Panc1 (cell line): ENCODE measurements at regions not wholly inside any gene's neighbourhood (a gene's known extent, or its start where the extent isn't known, plus 50 kb on each side); places are given as distances from the start of the nearest gene placed in this dataset.

Experiments used
- POLR2AphosphoS5 ChIP-seq: IDR thresholded peaks from 2 replicates; pipeline ENCODE4 v1.6.1; 2012; ENCODE audit warnings: mild to moderate bottlenecking, low read depth, low read length, moderate library complexity
- SIN3A ChIP-seq: IDR thresholded peaks from 2 replicates; pipeline ENCODE4 v1.6.1; 2012; ENCODE audit warnings: low read depth, mild to moderate bottlenecking, low read length, moderate library complexity, borderline replicate concordance; ENCODE audit not compliant: insufficient read depth

DNA sequence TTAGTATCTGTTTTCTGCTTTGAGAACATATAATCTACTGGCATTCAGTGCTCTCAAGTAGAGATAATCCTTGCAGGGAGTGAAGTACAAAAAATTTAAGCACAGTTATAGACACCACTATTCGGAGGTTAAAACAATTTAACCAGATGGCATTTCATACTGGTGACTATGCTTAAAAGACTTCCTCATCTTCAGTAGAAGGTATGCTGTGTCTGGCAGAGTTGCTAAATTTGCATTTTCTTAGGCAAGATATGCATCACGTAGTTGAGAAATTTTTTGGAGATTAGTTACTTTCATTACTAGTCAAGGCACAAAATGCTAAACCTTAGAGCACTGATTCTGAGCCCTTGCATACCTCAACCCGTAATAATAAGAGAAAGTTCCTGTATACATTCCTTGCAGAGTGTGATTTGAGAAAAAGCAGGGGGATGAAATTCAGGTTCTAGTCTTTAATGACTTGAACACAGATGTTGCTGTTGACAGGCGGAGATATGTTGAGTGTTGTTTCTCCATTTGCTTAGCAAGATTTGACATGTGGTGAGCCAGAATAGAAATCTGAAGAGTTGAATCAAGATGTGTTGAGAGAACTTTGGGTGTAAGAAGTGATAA is 70.8 kb upstream of the STARD4 start:
- TF ChIP-seq SIN3A (no peak), POLR2AphosphoS5 (no peak)
